GM12878 (cell line): ENCODE measurements at regions not wholly inside any gene's neighbourhood (a gene's known extent, or its start where the extent isn't known, plus 50 kb on each side); places are given as distances from the start of the nearest gene placed in this dataset.

Source experiments
- ATAC-seq: fragments of 200-7000 bp; cut with Tn5 transposase; 3 replicates; pipeline ENCODE4 v1.9.1; 2020; ENCODE audit warnings: mild to moderate bottlenecking, moderate library complexity
- BruUV-seq: library from RNA; stranded (reverse); fragments of 400-500 nt; replicated peaks from 2 replicates; lab custom pipeline; 2021; lab: Mats Ljungman, UMichigan
- CTCF ChIA-PET: fragments of 300-600 bp; sonication (Branson Sonifier 250); formaldehyde crosslinking; extraction: SDS; loops from one replicate; lab custom pipeline; 2021; ENCODE audit warnings: inconsistent platforms; lab: Yijun Ruan, JAX
- POLR2A ChIA-PET: fragments of 350-600 bp; formaldehyde crosslinking; extraction: SDS; loops from one replicate; lab custom pipeline; 2021; ENCODE audit warnings: inconsistent platforms; lab: Charles Lee
- RAD21 ChIA-PET: fragments of 300-600 bp; sonication (Branson Sonifier 250); formaldehyde crosslinking; loops from one replicate; lab custom pipeline; 2023; ENCODE audit warnings: antibody characterized with exemption; ENCODE audit not compliant: unreplicated experiment; lab: Charles Lee
- SMC1A ChIA-PET: fragments of 300-600 bp; sonication (Branson Sonifier 250); formaldehyde crosslinking; loops from one replicate; lab custom pipeline; 2023; ENCODE audit not compliant: unreplicated experiment, uncharacterized antibody; lab: Charles Lee
- DNase-seq: peaks from one replicate; pipeline ENCODE4 v3.0.0-alpha.2; 2011; ENCODE audit warnings: low read depth, low spot score
- FAIRE-seq: peaks from 3 replicates; lab custom pipeline; 2011; peaks lifted over from hg19 to GRCh38; lab: Jason Lieb, UNC
- H2AFZ ChIP-seq: 2 replicates; pipeline ENCODE4 v1.6.0; 2011; ENCODE audit warnings: low read depth, low read length, control low read depth; ENCODE audit not compliant: control insufficient read depth
- H3K27ac ChIP-seq: 2 replicates; pipeline ENCODE4 v1.5.1; 2011; ENCODE audit warnings: control low read depth; ENCODE audit not compliant: control insufficient read depth, insufficient read depth
- H3K27me3 ChIP-seq, 2 experiments: replicated peaks in 1 of 2; 2 replicates each; pipeline versions ENCODE4 v1.6.0 to v1.6.1; 2011; ENCODE audit warnings: low read length in 1 of 2; ENCODE audit not compliant: control insufficient read depth in 2 of 2, insufficient read depth in 2 of 2
- H3K36me3 ChIP-seq, 2 experiments: 2 replicates each; pipeline ENCODE4 v1.5.1; 2011; ENCODE audit warnings: low read length in 1 of 2; ENCODE audit not compliant: control insufficient read depth in 2 of 2, insufficient read depth in 2 of 2
- H3K4me1 ChIP-seq: 2 replicates; pipeline ENCODE4 v1.6.1; 2011; ENCODE audit warnings: mild to moderate bottlenecking, low read length, moderate library complexity, mixed read lengths; ENCODE audit not compliant: control insufficient read depth, insufficient read depth
- H3K4me2 ChIP-seq: 2 replicates; pipeline ENCODE4 v1.6.0; 2011; ENCODE audit warnings: control low read depth; ENCODE audit not compliant: control insufficient read depth, insufficient read depth
- H3K4me3 ChIP-seq: fragments of 200-600 bp; sonication (generic); 2 replicates; pipeline ENCODE4 v1.5.1; 2016
- H3K79me2 ChIP-seq: 2 replicates; pipeline ENCODE4 v1.6.0; 2011; ENCODE audit warnings: low read length; ENCODE audit not compliant: control insufficient read depth, insufficient read depth
- H3K9ac ChIP-seq: 2 replicates; pipeline ENCODE4 v1.8.0; 2011; ENCODE audit warnings: low read length, control low read depth, mixed read lengths; ENCODE audit not compliant: control insufficient read depth, insufficient read depth
- H3K9me3 ChIP-seq: replicated peaks from 3 replicates; pipeline ENCODE4 v1.5.1; 2011; ENCODE audit warnings: mild to moderate bottlenecking, low read length; ENCODE audit not compliant: control insufficient read depth, insufficient read depth
- H4K20me1 ChIP-seq: 2 replicates; pipeline ENCODE4 v1.6.0; 2011; ENCODE audit not compliant: control insufficient read depth, insufficient read depth
- BRCA1 ChIP-seq: IDR thresholded peaks from 2 replicates; pipeline ENCODE4 v1.6.1; 2011; ENCODE audit warnings: low read depth, low read length, improper control_type of control experiment
- E2F4 ChIP-seq: IDR thresholded peaks from 2 replicates; pipeline ENCODE4 v1.6.1; 2012; ENCODE audit warnings: low read depth, low read length, improper control_type of control experiment
- EP300 ChIP-seq, 2 experiments: fragments of 150-350 bp in 1 of 2; IDR thresholded peaks; 2 replicates each; pipeline ENCODE4 v1.6.1; 2011 to 2012; ENCODE audit warnings: low read depth in 2 of 2, low read length in 2 of 2, borderline replicate concordance in 1 of 2, improper control_type of control experiment in 1 of 2, inconsistent platforms in 1 of 2; ENCODE audit not compliant: control insufficient read depth in 1 of 2
- HCFC1 ChIP-seq: fragments of 150-350 bp; IDR thresholded peaks from 2 replicates; pipeline ENCODE4 v1.6.1; 2014; ENCODE audit warnings: low read length
- HDAC2 ChIP-seq: fragments of 200-600 bp; sonication (generic); IDR thresholded peaks from 2 replicates; pipeline ENCODE4 v1.6.1; 2017
- HDAC6 ChIP-seq: fragments of 200-600 bp; sonication (generic); IDR thresholded peaks from one replicate; pipeline ENCODE4 v1.8.0; 2017; ENCODE audit warnings: antibody characterized with exemption; ENCODE audit not compliant: unreplicated experiment
- HSF1 ChIP-seq: fragments of 150-350 bp; IDR thresholded peaks from 2 replicates; pipeline ENCODE4 v1.6.1; 2014; ENCODE audit warnings: mild to moderate bottlenecking, low read depth, low read length
- KAT2A ChIP-seq: conservative IDR thresholded peaks from 2 replicates; pipeline ENCODE4 v1.6.1; 2011; ENCODE audit warnings: low read depth, low read length; ENCODE audit not compliant: control insufficient read depth
- MLLT1 ChIP-seq: fragments of 450-650 bp; IDR thresholded peaks from 2 replicates; pipeline ENCODE4 v1.6.1; 2016; ENCODE audit warnings: mild to moderate bottlenecking
- NRF1 ChIP-seq: conservative IDR thresholded peaks from 2 replicates; pipeline ENCODE4 v1.6.1; 2011; ENCODE audit warnings: mild to moderate bottlenecking, low read depth, low read length, improper control_type of control experiment
- PAX5 ChIP-seq: IDR thresholded peaks from 2 replicates; pipeline ENCODE4 v1.6.1; 2011; ENCODE audit warnings: low read depth, low read length, borderline replicate concordance
- PKNOX1 ChIP-seq: fragments of 450-650 bp; IDR thresholded peaks from 2 replicates; pipeline ENCODE4 v1.6.1; 2016; ENCODE audit warnings: mild to moderate bottlenecking
- RCOR1 ChIP-seq: conservative IDR thresholded peaks from 2 replicates; pipeline ENCODE4 v1.6.1; 2012; ENCODE audit warnings: low read depth, low read length, improper control_type of control experiment
- RELA ChIP-seq: fragments of 450-650 bp; IDR thresholded peaks from 2 replicates; pipeline ENCODE4 v1.8.0; 2014; ENCODE audit warnings: borderline replicate concordance; ENCODE audit not compliant: partially characterized antibody
- SMAD1 ChIP-seq: fragments of 450-650 bp; IDR thresholded peaks from 2 replicates; pipeline ENCODE4 v1.6.1; 2018; ENCODE audit warnings: mild to moderate bottlenecking, low read depth; ENCODE audit not compliant: partially characterized antibody
- SUPT20H ChIP-seq: IDR thresholded peaks from 2 replicates; pipeline ENCODE4 v1.6.1; 2011; ENCODE audit warnings: low read depth, mild to moderate bottlenecking, low read length, moderate library complexity, borderline replicate concordance; ENCODE audit not compliant: control insufficient read depth
- TCF3 ChIP-seq: IDR thresholded peaks from 2 replicates; pipeline ENCODE4 v1.6.1; 2012; ENCODE audit warnings: low read depth, mild to moderate bottlenecking, low read length, borderline replicate concordance; ENCODE audit not compliant: insufficient read depth
- WRNIP1 ChIP-seq: IDR thresholded peaks from 2 replicates; pipeline ENCODE4 v1.6.1; 2011; ENCODE audit warnings: low read depth, low read length, improper control_type of control experiment, borderline replicate concordance
- WGBS: methylation state at CpG from one replicate; pipeline ENCODE4 v1.1.6; 2016; ENCODE audit warnings: low lambda C conversion rate; ENCODE audit not compliant: insufficient replicate concordance, insufficient coverage; ENCODE audit errors: missing lambda C conversion rate; 5-methylcytosine and 5-hydroxymethylcytosine counted together
- in situ Hi-C: fragments of 300-500 bp; cut with MboI; formaldehyde crosslinking; loops from 9 replicates; pipeline ENCODE4 v1.14.3; 2018; ENCODE audit warnings: mixed read lengths
- intact Hi-C: fragments of 100-400 bp; cut with micrococcal nuclease; formaldehyde crosslinking; loops from one replicate; pipeline ENCODE4 v1.14.2; 2022; ENCODE audit not compliant: unreplicated experiment

- H3K4me1 ChIP-seq, result peaks cover 2% of the 10 kb centered on the region; the same call in 1 of the 2 replicates
- no peak overlapping the region for H3K4me3 ChIP-seq
- ChIA-PET RAD21 (interaction anchor here (0.8 to 1.3 kb wide), 6 partner anchors 18 to 336 kb away, joined by 3 to 7 read pairs (median 4); no protein-coding TSS in a partner anchor), CTCF (interaction anchor here (0.7 to 1.6 kb wide), 14 partner anchors 9 to 337 kb away, joined by 3 to 7 read pairs (median 4); partner anchors contain the start of gene COX7A2), POLR2A (interaction anchor here (0.6 kb wide), 1 partner anchor 301 kb away, joined by 3 read pairs; no protein-coding TSS in a partner anchor), SMC1A (interaction anchor here (0.9 to 1.2 kb wide), 6 partner anchors 18 to 337 kb away, joined by 3 to 4 read pairs (median 4); no protein-coding TSS in a partner anchor)
- DNase-seq (no peak), ATAC-seq (peak; percentile 57), FAIRE-seq (no peak)
- H3K36me3 ChIP-seq, result no peaks in the 10 kb centered on the region
- H4K20me1 ChIP-seq, result no peaks in the 10 kb centered on the region
- H2AFZ ChIP-seq, result no peak overlapping the region
- no peak overlapping the region for H3K9ac ChIP-seq
- no peaks in the 10 kb centered on the region for H3K79me2 ChIP-seq
- no peaks in the 10 kb centered on the region for H3K9me3 ChIP-seq
- BruUV-seq, result no TSS peak
- H3K27ac ChIP-seq, result no peak overlapping the region
- H3K27me3 ChIP-seq, result no peaks in the 10 kb centered on the region
- TF ChIP-seq PAX5, result no peak
- TF ChIP-seq E2F4, result no peak
- TF ChIP-seq PKNOX1, result no peak
- TF ChIP-seq MLLT1, result no peak
- TF ChIP-seq HSF1, result no peak
- no peak for TF ChIP-seq NRF1
- no peak for TF ChIP-seq RCOR1
- TF ChIP-seq WRNIP1, result no peak
- no peak for TF ChIP-seq EP300 (IDR thresholded peaks at IDR 0.05; ENCODE audit: borderline replicate concordance in 1 of 2, control insufficient read depth in 1 of 2, low read depth in 2 of 2, low read length in 2 of 2)
- TF ChIP-seq SUPT20H, result no peak
- TF ChIP-seq HCFC1, result no peak
- no peak for TF ChIP-seq SMAD1
- no peak for TF ChIP-seq HDAC6
- TF ChIP-seq HDAC2, result no peak
- no peak for TF ChIP-seq BRCA1
- no peak for TF ChIP-seq KAT2A
- TF ChIP-seq RELA, result no peak
- TF ChIP-seq TCF3, result no peak
- in situ Hi-C loops, result no loop called here
- no peak overlapping the region for H3K4me2 ChIP-seq
- intact Hi-C loops, result no loop called here
- 0% methylated on average over 2 of the region's 2 CpGs for WGBS
Observed at GRCh38 chr6:75546381-75546780, 52.8 kb upstream of the FILIP1 start.
